Esophagus muscularis mucosa (tissue), 4 donors: ENCODE measurements at regions not wholly inside any gene's neighbourhood (a gene's known extent, or its start where the extent isn't known, plus 50 kb on each side); places are given as distances from the start of the nearest gene placed in this dataset.
A peak's percentile ranks its signal among the peaks of the same experiment; 100 is the strongest.

Experiments
- DNase-seq: peaks from one replicate; pipeline ENCODE4 v3.0.0-alpha.2; 2017; ENCODE audit errors: extremely low spot score
- H3K27ac ChIP-seq, 4 donors: fragments of 200-600 bp; sonication (generic); replicated peaks in 1 of 4; 1 replicate in 3 of 4; 2 replicates in 1 of 4; pipeline ENCODE4 v1.5.1; 2016 to 2019; ENCODE audit warnings: mild to moderate bottlenecking in 1 of 4
- H3K27me3 ChIP-seq, 4 donors: fragments of 200-600 bp; sonication (generic); one replicate each; pipeline versions ENCODE4 v1.5.1 to v1.6.0; 2016 to 2019
- H3K36me3 ChIP-seq, 4 donors: fragments of 200-600 bp; sonication (generic); one replicate each; pipeline ENCODE4 v1.5.1; 2016 to 2019
- H3K4me1 ChIP-seq, 4 donors: fragments of 200-600 bp; sonication (generic); one replicate each; pipeline ENCODE4 v1.5.1; 2016 to 2019
- H3K4me3 ChIP-seq, 4 donors: fragments of 200-600 bp; sonication (generic); 1 replicate in 2 of 4; 2 replicates in 2 of 4; pipeline ENCODE4 v1.5.1; 2016 to 2019; ENCODE audit warnings: mild to moderate bottlenecking in 4 of 4, moderate library complexity in 1 of 4
- H3K9me3 ChIP-seq, 4 donors: fragments of 200-600 bp; sonication (generic); 1 replicate in 3 of 4; 2 replicates in 1 of 4; pipeline ENCODE4 v1.5.1; 2016 to 2019
- EP300 ChIP-seq: sonication (generic); formaldehyde crosslinking; IDR thresholded peaks from one replicate; pipeline ENCODE4 v1.6.1; 2017; ENCODE audit warnings: antibody characterized with exemption
- POLR2A ChIP-seq: fragments of 450-650 bp; IDR thresholded peaks from one replicate; pipeline ENCODE4 v1.6.1; 2017; ENCODE audit warnings: antibody characterized with exemption, moderate library complexity, mild to moderate bottlenecking, low read depth
- POLR2AphosphoS5 ChIP-seq, 2 donors: sonication (generic); formaldehyde crosslinking; IDR thresholded peaks; one replicate each; pipeline ENCODE4 v1.6.1; 2017; ENCODE audit warnings: antibody characterized with exemption in 2 of 2
- WGBS: methylation state at CpG from one replicate; pipeline ENCODE4 v1.1.5; 2018; 5-methylcytosine and 5-hydroxymethylcytosine counted together
- intact Hi-C: fragments of 100-400 bp; cut with DNase I; formaldehyde crosslinking; loops from one replicate; pipeline ENCODE4 v1.15.1; 2023
- TF ChIP-seq, protein P1 (sequence below), 3 experiments: fragments of 200-600 bp in 2 of 3; fragments of 450-650 bp in 1 of 3; sonication (generic) in 2 of 3; IDR thresholded peaks; one replicate each; pipeline ENCODE4 v1.5.1; 2017 to 2019; ENCODE audit warnings: antibody characterized with exemption in 3 of 3, mild to moderate bottlenecking in 2 of 3, moderate library complexity in 1 of 3

DNA sequence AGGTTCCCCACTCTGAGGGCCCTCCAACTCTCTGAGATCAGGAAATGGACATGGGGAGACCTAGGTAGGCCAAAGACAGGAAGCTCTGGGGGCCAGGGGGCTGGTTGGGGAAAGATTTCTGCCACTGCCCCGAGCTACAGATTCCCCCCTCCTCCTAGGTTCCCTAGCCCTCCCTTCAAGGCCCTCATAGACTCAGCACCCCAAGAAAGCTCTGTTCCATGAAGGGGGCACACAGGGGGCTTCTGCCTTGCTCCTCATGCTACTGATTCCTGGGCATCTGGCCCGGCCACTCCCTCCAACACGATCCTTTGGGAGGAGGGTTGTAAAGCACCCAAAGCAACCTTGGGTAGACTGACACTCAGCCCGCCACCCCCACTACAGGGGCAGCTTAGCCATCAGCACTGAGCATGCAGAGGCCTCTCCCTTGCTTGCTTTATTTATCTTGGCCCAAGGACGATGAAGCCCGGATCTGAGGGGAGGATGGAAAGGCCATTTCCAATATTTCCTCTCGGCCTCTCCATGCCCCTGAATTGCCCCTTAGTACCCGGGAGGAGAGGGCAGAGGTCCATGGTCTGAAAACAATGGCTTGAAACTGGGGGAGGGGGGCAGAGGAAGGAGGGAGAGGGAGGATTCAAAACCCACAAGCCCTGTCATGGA lies 146.7 kb downstream of the PJA1 start:
- intact Hi-C loops = no loop called here
- Histone ChIP-seq H3K36me3 (no peaks in the 10 kb centered on the region), H3K27me3 (no peaks in the 10 kb centered on the region), H3K9me3 (no peaks in the 10 kb centered on the region), H3K27ac (no peak overlapping the region), H3K4me3 (no peak overlapping the region), H3K4me1 (peaks cover 4 to 20% (median 13%) of the 10 kb centered on the region in 4 donors)
- TF ChIP-seq POLR2A (no peak), POLR2AphosphoS5 (IDR thresholded peaks at IDR 0.05) (no peak), EP300 (no peak)
- TF ChIP-seq, protein P1, sequence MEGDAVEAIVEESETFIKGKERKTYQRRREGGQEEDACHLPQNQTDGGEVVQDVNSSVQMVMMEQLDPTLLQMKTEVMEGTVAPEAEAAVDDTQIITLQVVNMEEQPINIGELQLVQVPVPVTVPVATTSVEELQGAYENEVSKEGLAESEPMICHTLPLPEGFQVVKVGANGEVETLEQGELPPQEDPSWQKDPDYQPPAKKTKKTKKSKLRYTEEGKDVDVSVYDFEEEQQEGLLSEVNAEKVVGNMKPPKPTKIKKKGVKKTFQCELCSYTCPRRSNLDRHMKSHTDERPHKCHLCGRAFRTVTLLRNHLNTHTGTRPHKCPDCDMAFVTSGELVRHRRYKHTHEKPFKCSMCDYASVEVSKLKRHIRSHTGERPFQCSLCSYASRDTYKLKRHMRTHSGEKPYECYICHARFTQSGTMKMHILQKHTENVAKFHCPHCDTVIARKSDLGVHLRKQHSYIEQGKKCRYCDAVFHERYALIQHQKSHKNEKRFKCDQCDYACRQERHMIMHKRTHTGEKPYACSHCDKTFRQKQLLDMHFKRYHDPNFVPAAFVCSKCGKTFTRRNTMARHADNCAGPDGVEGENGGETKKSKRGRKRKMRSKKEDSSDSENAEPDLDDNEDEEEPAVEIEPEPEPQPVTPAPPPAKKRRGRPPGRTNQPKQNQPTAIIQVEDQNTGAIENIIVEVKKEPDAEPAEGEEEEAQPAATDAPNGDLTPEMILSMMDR (IDR thresholded peaks at IDR 0.05) = no peak
- peak; percentile 31 for DNase-seq
- WGBS = 79% methylated on average over 5 of the region's 8 CpGs

DNA sequence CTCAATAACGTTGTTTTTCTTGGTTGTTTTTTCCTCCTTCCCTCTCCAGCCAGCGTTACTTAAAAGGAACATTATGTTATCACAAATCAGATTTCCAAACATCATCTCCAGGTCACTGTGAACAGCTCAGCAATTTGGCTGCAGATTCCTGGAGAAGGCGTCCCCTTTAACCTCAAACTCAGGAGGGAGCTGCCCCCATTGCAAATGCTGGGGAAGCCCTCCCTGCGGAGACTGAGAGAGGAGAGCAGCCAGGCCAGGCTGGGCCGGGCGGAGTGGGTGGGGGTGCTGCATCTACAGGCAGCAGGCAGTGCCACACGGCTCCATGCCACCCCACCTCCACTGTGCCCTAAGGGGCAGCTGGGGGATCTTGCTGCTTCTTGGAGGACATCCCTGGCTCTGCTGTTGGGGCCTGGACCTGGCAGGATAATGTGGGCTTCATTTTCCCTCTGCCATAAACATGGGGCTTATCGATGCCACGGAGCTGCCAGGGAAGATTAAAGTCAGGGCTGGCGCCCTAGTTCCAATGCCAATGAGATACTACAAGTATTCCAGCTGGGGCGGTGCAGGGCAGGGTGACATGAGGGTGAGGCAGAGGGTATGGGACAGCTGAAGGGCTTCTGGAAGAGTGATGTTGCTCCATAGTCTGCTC lies 148.8 kb downstream of the PJA1 start:
- DNase-seq = peak; percentile 26
- TF ChIP-seq, protein P1 (IDR thresholded peaks at IDR 0.05) = no peak
- no peak for TF ChIP-seq POLR2AphosphoS5 (IDR thresholded peaks at IDR 0.05)
- no peak for TF ChIP-seq POLR2A
- no peak for TF ChIP-seq EP300
- Histone ChIP-seq H3K4me1 (peaks cover 4 to 20% (median 13%) of the 10 kb centered on the region in 4 donors), H3K27ac (no peak overlapping the region), H3K36me3 (no peaks in the 10 kb centered on the region), H3K9me3 (peaks cover 0 to under 1% (median 0%) of the 10 kb centered on the region in 4 donors), H3K27me3 (no peaks in the 10 kb centered on the region), H3K4me3 (no peak overlapping the region)
- 69% methylated on average over 7 of the region's 11 CpGs for WGBS
- intact Hi-C loops = no loop called here

DNA sequence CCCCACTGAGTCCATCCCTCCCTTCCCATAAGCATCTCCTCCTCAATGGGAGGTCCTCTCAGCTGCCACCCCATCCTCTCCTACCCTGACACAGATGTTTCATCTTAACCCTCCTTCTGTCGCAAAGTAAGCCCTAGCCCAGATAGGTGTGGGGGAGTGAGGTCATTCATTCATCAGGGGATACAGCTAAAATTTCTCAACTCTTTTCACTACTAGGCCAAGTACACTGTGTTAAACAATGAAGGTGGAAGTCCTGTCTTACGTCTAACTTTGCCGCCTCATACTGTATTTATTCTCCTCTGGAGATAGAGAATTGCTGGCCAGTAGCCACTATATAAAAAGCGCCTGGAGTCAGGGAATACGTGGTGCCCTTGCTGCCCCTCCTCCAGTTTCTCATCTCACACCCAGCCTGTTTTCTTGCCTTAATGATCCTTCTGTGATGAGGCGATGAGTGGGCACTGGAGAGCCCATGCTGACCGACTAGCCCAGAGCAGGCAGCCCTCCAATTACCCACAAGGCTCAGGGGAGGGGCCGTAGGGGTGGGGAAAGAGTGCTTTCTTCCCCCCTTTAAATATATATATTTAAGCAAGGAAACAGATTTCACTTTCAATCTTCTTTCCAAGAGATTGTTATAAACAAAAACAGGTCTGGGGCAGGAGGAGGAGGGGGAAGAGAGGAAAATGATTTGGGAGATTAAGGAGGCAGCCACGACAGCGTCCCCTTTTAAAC lies 149.5 kb downstream of the PJA1 start:
- 62% methylated on average over 10 of the region's 10 CpGs for WGBS
- H3K27ac ChIP-seq = no peak overlapping the region
- peaks cover 0 to 7% (median 0%) of the 10 kb centered on the region in 4 donors for H3K9me3 ChIP-seq
- TF ChIP-seq POLR2A (no peak), EP300 (no peak), POLR2AphosphoS5 (IDR thresholded peaks at IDR 0.05) (no peak)
- TF ChIP-seq, protein P1 (IDR thresholded peaks at IDR 0.05) = no peak
- intact Hi-C loops = no loop called here
- no peaks in the 10 kb centered on the region for H3K36me3 ChIP-seq
- H3K4me1 ChIP-seq = peaks cover 4 to 20% (median 13%) of the 10 kb centered on the region in 4 donors
- H3K4me3 ChIP-seq = no peak overlapping the region
- peak; percentile 19 for DNase-seq
- H3K27me3 ChIP-seq = no peaks in the 10 kb centered on the region

DNA sequence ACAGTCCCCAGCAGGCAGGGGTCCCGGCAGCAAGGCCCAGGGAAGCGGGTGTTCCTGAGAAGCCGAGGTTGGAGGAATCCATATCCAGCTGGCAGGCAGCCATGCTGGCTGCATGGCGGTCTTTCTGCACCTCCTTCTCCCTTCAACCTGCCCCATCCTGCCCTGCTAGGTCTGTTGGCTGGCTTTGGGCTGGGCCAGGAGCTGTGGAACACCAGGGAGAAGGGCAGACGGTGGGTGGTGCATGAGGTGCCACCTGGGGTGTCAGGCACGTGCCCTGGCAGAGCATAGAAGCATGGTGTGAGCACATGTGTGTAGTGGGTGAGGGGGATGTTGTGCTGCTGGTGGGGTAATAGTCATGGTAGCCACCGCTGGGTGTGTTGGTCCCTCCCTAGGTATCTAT lies 150.1 kb downstream of the PJA1 start:
- WGBS = 75% methylated on average over 7 of the region's 7 CpGs
- peaks cover 0 to 7% (median 0%) of the 10 kb centered on the region in 4 donors for H3K9me3 ChIP-seq
- TF ChIP-seq POLR2AphosphoS5 (IDR thresholded peaks at IDR 0.05) = no peak
- H3K36me3 ChIP-seq = no peaks in the 10 kb centered on the region
- H3K4me1 ChIP-seq = peaks cover 4 to 20% (median 13%) of the 10 kb centered on the region in 4 donors
- H3K27me3 ChIP-seq = no peaks in the 10 kb centered on the region
- intact Hi-C loops = no loop called here
- H3K4me3 ChIP-seq = no peak overlapping the region
- DNase-seq = peak; percentile 17
- no peak overlapping the region for H3K27ac ChIP-seq

DNA sequence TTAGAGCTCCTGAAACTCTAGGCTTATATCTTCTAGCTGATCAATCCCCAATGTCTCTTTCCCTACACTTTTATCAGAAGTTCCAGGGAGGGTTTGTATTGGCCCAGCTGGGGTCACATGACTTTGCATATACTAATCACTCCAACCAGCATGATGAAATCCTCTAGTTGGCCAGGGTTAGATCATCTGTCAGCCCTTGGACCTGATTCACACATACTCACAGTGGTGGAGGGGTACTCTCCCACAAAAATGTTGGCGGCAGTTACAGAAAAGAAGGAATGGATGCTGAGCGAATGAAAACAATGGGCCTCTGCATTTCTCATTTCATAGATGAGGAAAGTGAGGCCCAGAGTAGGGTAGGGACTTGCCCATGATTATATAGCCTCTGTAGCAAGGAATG lies 151.1 kb downstream of the PJA1 start:
- peaks cover 0 to 7% (median 0%) of the 10 kb centered on the region in 4 donors for H3K9me3 ChIP-seq
- H3K36me3 ChIP-seq = no peaks in the 10 kb centered on the region
- intact Hi-C loops = no loop called here
- H3K4me3 ChIP-seq = no peak overlapping the region
- DNase-seq = peak; percentile 8
- no peaks in the 10 kb centered on the region for H3K27me3 ChIP-seq
- peaks cover 4 to 20% (median 13%) of the 10 kb centered on the region in 4 donors for H3K4me1 ChIP-seq
- 86% methylated on average over 2 of the region's 2 CpGs for WGBS
- no peak for TF ChIP-seq POLR2A
- TF ChIP-seq EP300 = no peak
- TF ChIP-seq, protein P1 (IDR thresholded peaks at IDR 0.05) = no peak
- no peak for TF ChIP-seq POLR2AphosphoS5 (IDR thresholded peaks at IDR 0.05)
- H3K27ac ChIP-seq = no peak overlapping the region
